Fibroblast of lung (primary cell): ENCODE measurements at regions not wholly inside any gene's neighbourhood (a gene's known extent, or its start where the extent isn't known, plus 50 kb on each side); places are given as distances from the start of the nearest gene placed in this dataset.

Experiments used
- DNase-seq, 2 donors: peaks; one replicate each; pipeline versions ENCODE4 v3.0.0 to v3.0.0-alpha.2; 2010; ENCODE audit warnings: low read depth in 2 of 2
- H2AFZ ChIP-seq: 2 replicates; pipeline ENCODE4 v1.5.1; 2012; ENCODE audit warnings: low read length, control low read depth, inconsistent platforms
- H3K27ac ChIP-seq: 2 replicates; pipeline ENCODE4 v1.5.1; 2011; ENCODE audit warnings: low read length, control low read depth; ENCODE audit not compliant: insufficient read depth
- H3K27me3 ChIP-seq: 2 replicates; pipeline ENCODE4 v1.5.1; 2011; ENCODE audit warnings: mild to moderate bottlenecking, low read length; ENCODE audit not compliant: control insufficient read depth, insufficient read depth
- H3K36me3 ChIP-seq: 2 replicates; pipeline ENCODE4 v1.5.1; 2011; ENCODE audit warnings: low read length; ENCODE audit not compliant: control insufficient read depth, insufficient read depth
- H3K4me1 ChIP-seq: 2 replicates; pipeline ENCODE4 v1.5.1; 2011; ENCODE audit warnings: low read length; ENCODE audit not compliant: control insufficient read depth, insufficient read depth; ENCODE audit errors: extremely low read depth
- H3K4me2 ChIP-seq: 2 replicates; pipeline ENCODE4 v1.5.1; 2011; ENCODE audit warnings: low read length, control low read depth; ENCODE audit not compliant: insufficient read depth; ENCODE audit errors: extremely low read depth
- H3K4me3 ChIP-seq, 4 experiments: fragments of 200-600 bp in 1 of 4; sonication (generic) in 1 of 4; replicated peaks in 1 of 4; 2 replicates each; pipeline ENCODE4 v1.5.1; 2011 to 2016; ENCODE audit warnings: low read length in 4 of 4, low read depth in 3 of 4, mild to moderate bottlenecking in 3 of 4, control low read depth in 2 of 4, inconsistent platforms in 1 of 4, mixed read lengths in 1 of 4; ENCODE audit not compliant: insufficient read depth in 1 of 4; ENCODE audit errors: control extremely low read depth in 1 of 4
- H3K79me2 ChIP-seq: 2 replicates; pipeline ENCODE4 v1.5.1; 2012; ENCODE audit warnings: mild to moderate bottlenecking, low read length, inconsistent platforms; ENCODE audit not compliant: control insufficient read depth, insufficient read depth
- H3K9ac ChIP-seq: 2 replicates; pipeline ENCODE4 v1.5.1; 2011; ENCODE audit warnings: mild to moderate bottlenecking, low read length, control low read depth; ENCODE audit not compliant: insufficient read depth
- H3K9me3 ChIP-seq: 2 replicates; pipeline ENCODE4 v1.5.1; 2012; ENCODE audit warnings: low read depth, low read length; ENCODE audit not compliant: control insufficient read depth, insufficient read depth
- H4K20me1 ChIP-seq: 2 replicates; pipeline ENCODE4 v1.5.1; 2011; ENCODE audit warnings: low read length; ENCODE audit not compliant: control insufficient read depth, insufficient read depth; ENCODE audit errors: extremely low read depth
- CTCF ChIP-seq, 2 donors: IDR thresholded peaks in 1 of 2; conservative IDR thresholded peaks in 1 of 2; 1 replicate in 1 of 2; 2 replicates in 1 of 2; pipeline ENCODE4 v1.5.1; 2011 to 2012; ENCODE audit warnings: low read length in 2 of 2, control low read depth in 1 of 2, inconsistent platforms in 1 of 2, low read depth in 1 of 2, mild to moderate bottlenecking in 1 of 2
- EZH2 ChIP-seq: IDR thresholded peaks from 2 replicates; pipeline ENCODE4 v1.5.1; 2012; ENCODE audit warnings: low read length, control low read depth, mild to moderate bottlenecking; ENCODE audit errors: missing control alignments

- Histone ChIP-seq H3K9ac (no peak overlapping the region), H3K79me2 (no peaks in the 10 kb centered on the region), H3K27ac (no peak overlapping the region), H3K36me3 (no peaks in the 10 kb centered on the region), H3K27me3 (no peaks in the 10 kb centered on the region), H4K20me1 (no peaks in the 10 kb centered on the region), H2AFZ (no peak overlapping the region), H3K4me3 (no peak overlapping the region), H3K9me3 (no peaks in the 10 kb centered on the region), H3K4me1 (no peaks in the 10 kb centered on the region), H3K4me2 (no peak overlapping the region)
- TF ChIP-seq EZH2 (no peak), CTCF (conservative IDR thresholded peaks at IDR 0.05 in 1 of 2, IDR thresholded peaks at IDR 0.05 in 1 of 2; ENCODE audit: low read depth in 1 of 2, low read length in 2 of 2) (no peak)
- no peak for DNase-seq
Observed at GRCh38 chr14:37842106-37842505, 246.7 kb downstream of the TTC6 start.

GRCh38 chr14:37843954-37844607 lies 248.7 kb downstream of the TTC6 start:
- H3K9me3 ChIP-seq: no peaks in the 10 kb centered on the region
- H3K4me2 ChIP-seq: no peak overlapping the region
- DNase-seq: no peak
- no peaks in the 10 kb centered on the region for H3K27me3 ChIP-seq
- H3K27ac ChIP-seq: no peak overlapping the region
- H2AFZ ChIP-seq: no peak overlapping the region
- no peaks in the 10 kb centered on the region for H3K79me2 ChIP-seq
- H3K9ac ChIP-seq: no peak overlapping the region
- H3K4me1 ChIP-seq: no peaks in the 10 kb centered on the region
- no peaks in the 10 kb centered on the region for H3K36me3 ChIP-seq
- no peaks in the 10 kb centered on the region for H4K20me1 ChIP-seq
- no peak for TF ChIP-seq EZH2
- TF ChIP-seq CTCF (conservative IDR thresholded peaks at IDR 0.05 in 1 of 2, IDR thresholded peaks at IDR 0.05 in 1 of 2; ENCODE audit: low read depth in 1 of 2, low read length in 2 of 2): no peak
- H3K4me3 ChIP-seq: no peak overlapping the region

GRCh38 chr14:37844614-37845013 lies 249.2 kb downstream of the TTC6 start:
- Histone ChIP-seq H3K27ac (no peak overlapping the region), H3K27me3 (no peaks in the 10 kb centered on the region), H3K36me3 (no peaks in the 10 kb centered on the region), H3K4me1 (no peaks in the 10 kb centered on the region), H3K4me3 (no peak overlapping the region), H3K9me3 (no peaks in the 10 kb centered on the region), H2AFZ (no peak overlapping the region), H3K4me2 (no peak overlapping the region), H3K79me2 (no peaks in the 10 kb centered on the region), H4K20me1 (no peaks in the 10 kb centered on the region), H3K9ac (no peak overlapping the region)
- TF ChIP-seq CTCF (conservative IDR thresholded peaks at IDR 0.05 in 1 of 2, IDR thresholded peaks at IDR 0.05 in 1 of 2; ENCODE audit: low read depth in 1 of 2, low read length in 2 of 2) (no peak), EZH2 (no peak)
- DNase-seq: no peak
